Stimulated activated CD4-positive, alpha-beta T cell treated with anti-CD3 and anti-CD28 coated beads, Interleukin-1b, Interleukin-23, amount 100 ng/mL, for 4 hours (primary cell): ENCODE measurements at regions not wholly inside any gene's neighbourhood (a gene's known extent, or its start where the extent isn't known, plus 50 kb on each side); places are given as distances from the start of the nearest gene placed in this dataset.
"Not testable (repeated sequence)": the region's sequence is repeated elsewhere in the genome, so short reads cannot be mapped to it uniquely, and the experiment has no call there.

ENCODE experiments used
- DNase-seq, 2 donors: peaks; one replicate each; pipeline ENCODE4 v3.0.0-alpha.2; 2020; ENCODE audit warnings: low read depth in 2 of 2

DNA sequence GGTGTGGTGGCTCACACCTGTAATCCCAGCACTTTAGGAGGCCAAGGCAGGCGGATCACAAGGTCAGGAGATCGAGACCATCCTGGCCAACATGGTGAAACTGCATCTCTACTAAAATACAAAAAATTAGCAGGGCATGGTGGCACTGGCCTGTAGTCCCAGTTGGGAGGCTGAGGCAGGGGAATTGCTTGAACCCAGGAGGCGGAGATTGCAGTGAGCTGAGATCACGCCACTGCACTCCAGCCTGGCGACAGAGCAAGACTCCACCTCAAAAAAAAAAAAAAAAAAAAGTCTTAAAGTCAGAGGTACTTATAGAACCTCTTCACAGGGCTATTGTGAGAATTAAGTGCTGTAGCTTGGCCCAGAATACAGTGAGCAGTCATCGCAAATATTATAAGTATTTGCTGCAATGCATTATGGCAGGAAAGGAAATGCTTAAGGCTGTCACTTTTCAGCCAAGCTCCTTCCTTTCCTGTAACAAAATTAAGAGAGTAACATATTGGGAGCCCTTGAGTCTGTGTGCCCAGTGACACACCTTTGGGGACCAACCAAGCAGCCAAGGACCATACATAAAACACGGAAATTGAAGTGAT lies 110.9 kb upstream of the HAND1 start:
- not testable (repeated sequence) for DNase-seq

DNA sequence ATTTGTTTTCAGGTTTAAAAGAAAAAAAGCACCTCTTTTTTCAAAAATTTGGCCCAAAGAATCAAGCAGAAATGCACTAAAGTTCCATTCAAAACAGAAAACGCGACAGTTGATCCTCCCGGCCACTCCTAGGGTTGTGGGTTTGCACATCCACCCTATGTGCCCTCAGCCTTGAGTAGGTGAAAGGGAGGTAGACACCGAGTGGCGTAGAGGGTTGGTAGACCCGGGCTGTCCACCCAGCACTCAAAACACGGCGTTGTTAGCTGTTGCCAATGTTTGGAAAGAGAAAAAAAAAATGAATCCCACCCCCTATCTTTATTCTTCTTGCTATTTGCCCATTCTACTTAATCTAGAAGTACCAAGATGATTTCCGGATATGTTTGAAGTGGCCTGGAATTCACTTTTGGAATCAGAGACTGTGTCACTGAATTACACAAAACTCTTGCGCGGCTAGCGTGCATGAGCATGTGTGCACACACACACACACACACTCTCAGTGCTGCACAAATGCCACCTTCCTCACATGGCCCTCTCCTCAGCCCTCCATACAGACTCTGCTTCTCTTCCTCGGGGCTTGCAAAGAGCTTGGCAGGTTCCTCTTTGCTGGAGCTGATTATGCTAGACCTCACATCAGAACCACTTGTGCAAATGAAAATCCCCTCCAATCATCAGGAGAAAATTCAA lies 110.2 kb upstream of the HAND1 start:
- DNase-seq, result no peak

DNA sequence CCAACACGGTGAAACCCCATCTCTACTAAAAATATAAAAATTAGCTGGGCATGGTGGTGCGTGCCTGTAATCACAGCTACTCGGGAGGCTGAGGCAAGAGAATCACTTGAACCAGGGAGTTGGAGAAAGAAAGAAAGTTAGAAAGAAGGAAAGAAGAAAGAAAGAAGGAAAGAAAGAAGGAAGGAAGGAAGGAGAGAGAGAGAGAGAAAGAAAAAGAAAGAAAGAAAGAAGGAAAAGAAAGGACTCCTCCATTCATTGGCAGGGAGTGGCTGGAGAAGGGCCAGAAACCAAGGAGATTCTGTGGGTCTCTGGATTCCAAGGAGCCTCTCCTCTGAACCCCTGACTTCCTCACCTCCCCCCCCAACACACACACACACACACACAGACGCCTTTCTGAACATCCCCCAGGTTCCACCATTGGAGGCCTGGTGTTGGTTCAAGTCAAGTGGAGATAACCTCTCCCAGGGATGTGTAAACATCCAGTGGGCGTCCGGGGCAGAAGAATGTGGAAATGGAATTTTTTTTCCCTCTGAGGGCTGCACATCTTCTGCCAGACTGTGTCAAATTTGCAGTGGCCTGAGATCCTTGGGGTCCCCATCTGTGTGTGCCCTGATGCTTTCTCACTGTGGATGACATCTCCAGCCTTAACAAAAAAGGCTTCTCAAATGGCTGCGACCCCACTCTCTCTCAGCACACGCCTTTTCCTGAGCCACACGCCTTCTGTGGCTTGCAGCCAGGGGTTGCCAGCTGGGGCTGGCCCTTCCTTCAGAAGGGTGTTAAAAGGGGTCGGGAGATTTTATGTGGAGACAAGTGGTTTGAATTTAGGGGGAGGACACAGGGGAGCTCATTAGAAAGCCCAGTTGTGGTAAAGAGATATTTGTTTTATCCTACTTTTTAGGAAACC lies 109.3 kb upstream of the HAND1 start:
- DNase-seq, result no peak

DNA sequence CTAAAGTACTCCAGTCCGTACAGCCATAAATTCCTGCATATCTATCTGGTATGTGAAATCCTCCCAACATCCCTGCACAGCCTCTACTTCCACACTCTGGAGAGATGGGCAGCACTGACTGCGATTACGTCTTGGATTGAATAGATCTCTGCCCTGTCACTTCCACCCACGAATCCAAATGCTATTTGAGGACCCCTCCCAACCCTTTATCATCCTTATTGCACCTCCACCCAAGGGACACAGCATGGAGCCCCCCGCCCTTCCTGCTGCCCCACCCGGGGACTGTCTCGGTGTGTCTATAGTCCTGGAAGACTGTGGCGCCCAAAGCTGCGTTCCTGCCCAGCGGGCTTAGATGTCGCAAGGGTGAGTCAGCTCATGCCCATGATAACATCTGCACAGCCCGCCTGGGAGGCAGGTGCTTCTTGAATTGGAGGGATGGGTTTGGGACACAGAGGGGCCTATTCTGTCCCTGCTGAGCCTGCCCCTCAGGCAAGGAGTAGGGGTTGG lies 105.7 kb upstream of the HAND1 start:
- DNase-seq, result no peak

DNA sequence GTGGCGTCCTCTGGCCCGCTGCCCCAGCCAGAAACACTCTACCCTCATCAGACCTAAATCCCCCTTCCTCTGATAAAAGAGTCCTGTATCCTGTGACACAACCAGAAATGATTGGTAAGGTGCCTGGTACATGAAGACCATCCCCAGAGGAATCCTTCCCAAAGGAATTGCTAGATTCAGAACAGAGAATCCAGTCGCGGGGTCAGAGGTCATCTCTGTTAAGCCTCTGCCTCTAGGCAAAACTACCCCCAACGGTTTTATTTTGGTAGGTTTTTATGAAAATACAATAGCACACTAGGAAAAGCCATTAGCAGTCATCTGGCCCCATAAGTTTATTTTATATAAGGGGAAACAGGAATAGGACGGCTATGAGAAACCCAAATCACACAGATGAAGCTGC lies 102.4 kb upstream of the HAND1 start:
- no peak for DNase-seq

DNA sequence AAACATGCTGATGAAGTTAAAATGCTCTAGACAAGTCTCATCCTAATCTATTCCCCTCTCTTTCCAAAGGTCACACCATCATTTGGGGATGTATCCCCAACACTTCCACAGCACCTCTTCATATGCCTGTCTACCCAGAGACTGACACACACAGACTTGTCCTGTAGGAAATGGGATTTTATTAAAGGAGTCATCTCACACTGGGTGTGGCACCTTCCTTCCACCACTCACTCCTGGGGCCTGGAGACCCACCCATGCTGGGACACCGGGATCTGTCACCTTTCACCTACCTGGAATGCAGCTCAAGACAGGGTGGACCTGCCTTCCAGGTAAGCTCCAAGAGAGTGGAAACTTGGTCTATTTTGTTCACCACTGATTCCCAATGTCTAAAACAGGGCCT lies 99.4 kb upstream of the HAND1 start:
- no peak for DNase-seq

DNA sequence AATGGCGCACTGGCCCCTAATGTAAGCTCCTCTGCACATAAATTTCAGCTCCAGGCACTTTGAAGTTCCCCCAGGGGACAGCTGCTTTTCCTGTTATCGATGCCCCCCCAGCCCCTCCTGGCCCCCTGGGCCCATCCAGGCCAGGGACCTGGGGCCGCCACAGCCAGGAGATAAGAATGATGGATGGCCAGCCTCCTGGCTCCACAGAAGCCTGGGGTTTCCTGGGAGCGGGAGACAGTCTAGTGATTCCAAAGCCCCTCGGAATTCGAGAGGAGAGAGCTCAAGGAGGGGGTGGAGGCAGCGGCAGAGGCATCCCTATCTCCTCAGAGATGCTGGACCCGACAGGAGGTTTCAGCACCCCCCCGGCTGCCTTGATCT lies 98.4 kb upstream of the HAND1 start:
- no peak for DNase-seq

DNA sequence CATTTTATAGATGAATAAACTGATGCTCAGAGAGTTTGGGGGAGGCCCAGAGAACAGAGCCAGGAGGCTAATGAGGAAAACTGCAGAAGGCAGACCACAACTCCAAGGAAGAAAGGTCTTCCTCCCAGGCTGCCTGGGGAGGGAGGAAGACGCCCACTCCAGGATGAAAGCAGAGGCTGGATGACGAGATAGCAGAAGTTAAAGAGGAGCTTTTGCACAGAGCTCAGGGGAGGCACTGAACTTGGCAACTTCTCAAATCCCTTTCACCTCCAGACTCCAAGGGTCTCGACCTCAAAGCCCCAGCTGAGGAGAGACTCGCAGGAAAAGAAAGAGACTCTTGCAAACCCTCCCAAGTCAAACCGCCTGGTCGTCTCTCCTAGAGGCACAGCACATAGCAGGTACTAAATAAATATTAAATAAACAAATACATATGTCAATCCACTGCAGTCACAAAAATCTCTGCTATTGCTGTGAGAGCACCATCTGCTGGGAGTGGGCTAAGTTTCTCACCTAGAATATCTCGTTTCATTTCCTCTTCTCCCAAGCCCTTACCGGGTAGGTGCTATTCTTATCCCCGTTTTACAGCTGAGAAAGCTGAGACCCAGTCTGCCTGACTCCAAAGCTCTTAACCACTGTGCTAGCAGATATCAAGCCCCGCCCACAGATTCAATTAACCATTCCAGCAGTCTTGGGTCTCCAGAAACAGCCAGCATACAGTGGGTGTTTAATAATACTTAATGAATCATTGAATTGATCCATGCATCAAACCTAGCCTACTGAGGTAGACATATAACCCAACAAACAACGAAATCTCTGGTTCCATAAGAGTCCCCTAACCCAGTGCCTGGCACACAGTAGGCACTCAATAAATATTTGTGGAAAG lies 97.8 kb upstream of the HAND1 start:
- DNase-seq, result no peak

DNA sequence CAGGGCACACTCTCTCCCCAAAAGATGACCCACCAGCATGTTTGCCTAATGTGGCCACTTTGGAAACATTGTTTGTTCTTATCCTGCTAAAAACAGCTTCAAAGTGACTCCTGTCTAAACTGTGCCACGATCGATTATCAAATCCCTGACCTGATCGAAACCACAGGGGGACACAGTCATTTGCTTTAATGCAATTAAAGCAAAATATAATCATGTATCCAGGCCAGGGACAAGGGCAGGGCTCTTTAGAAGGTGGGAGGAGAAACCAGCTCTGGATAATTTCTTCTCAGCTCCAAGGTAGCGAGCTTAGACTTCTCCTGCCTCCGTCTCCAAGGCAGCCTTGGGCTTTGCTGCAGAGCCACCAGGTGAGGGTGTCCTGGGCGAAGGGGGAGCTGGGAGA lies 95.0 kb upstream of the HAND1 start:
- no peak for DNase-seq

DNA sequence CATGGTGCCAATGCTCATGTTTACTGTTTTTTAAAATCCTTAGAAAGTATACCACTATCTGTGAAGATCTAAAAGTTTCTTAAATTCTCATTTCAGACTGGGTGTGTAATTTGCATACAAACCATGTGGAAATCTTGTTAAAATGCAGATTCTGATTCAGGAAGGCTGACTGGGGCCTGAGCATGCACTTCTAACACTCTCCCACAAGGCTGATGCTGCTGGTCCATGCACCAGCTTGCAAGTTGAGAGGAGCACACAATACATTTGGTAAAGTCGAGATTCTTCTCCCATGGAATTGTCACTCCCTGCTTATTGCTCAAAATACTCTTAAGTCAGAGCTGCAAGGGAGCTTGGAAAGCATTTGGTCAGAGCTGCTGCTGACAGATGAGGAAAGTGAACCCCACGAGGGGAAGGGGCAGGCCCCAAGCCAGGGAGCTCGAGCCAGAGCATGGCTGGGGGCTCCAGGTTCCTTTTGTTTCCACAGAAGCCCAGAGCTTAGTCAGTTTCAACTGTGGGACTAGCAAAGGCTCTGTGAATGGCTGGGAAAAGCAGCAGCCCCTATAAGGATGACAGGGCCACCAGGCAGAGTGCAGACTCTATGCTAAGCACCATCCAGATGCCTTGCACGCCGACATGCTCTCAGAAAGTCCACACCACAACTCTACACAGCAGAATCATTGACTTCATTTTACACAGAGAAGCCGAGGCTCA lies 93.5 kb upstream of the HAND1 start:
- DNase-seq, result no peak

DNA sequence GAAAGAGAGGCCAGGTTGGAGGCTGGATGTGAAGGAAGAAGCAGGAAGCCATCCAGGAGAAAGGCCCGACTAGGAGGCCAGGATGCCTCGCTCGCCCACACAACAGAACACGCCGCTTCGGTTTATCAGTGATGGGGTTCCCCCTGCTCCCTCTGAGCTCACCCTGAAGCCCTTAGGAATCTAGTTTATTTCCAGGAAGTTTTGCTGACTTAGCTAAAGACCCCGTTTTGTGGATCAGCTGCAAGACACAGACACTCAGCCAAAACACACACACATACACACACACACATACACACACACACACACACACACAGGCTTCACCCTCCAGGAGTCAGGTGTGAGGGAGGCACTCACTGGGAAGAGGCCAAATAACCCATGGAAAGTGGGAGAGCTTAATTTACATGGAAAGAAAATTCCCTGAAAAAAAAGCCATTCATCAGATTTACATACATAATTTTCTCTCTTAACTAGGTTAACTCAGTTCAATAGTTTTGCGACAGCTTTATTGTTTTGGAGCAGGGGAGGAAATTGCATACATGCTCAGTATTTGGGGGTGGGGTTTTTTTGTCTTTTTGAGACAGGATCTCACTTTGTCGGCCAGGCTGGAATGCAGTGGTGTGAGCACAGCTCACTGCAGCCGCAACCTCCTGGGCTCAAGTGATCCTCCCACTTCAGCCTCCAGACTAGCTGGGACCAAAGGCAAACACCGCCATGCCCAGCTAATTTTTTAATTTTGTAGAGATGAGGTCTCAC lies 92.7 kb upstream of the HAND1 start:
- no peak for DNase-seq

DNA sequence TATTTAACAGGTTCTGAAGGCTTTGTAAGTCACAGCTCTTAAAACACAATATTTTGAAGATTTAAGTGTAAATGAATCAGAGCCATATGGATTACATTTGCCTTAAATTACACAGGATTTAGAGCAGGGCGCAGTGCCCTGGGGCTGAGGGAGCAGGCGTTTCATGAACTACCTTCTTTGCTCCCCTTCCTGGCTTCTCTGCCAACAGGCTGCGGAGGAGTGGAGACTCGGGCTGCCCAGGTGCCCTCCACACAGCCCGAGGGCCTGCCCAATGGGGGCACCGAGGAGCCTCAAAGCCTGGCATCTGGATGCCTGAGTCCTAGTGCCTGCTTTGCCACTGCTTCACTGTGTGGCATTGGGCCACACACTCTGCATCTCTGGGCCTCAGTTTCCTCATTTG lies 90.6 kb upstream of the HAND1 start:
- DNase-seq, result no peak

DNA sequence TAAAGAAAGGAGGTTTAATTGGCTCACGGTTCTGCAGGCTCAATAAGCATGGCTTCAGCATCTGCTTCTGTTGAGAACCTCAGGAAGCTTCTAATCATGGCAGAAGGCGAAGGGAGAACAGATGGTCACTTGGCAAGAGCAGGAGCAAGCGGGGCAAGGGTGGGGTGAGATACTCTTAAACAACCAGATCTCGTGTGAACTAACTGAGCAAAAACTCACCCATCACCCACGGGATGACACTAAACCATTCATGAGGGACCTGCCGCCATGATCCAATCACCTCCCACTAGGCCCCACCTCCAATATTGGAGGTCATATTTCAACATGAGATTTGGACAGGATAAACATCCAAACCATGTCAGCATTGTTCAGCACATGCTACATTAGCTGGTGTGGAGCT lies 89.1 kb upstream of the HAND1 start:
- DNase-seq, result no peak

DNA sequence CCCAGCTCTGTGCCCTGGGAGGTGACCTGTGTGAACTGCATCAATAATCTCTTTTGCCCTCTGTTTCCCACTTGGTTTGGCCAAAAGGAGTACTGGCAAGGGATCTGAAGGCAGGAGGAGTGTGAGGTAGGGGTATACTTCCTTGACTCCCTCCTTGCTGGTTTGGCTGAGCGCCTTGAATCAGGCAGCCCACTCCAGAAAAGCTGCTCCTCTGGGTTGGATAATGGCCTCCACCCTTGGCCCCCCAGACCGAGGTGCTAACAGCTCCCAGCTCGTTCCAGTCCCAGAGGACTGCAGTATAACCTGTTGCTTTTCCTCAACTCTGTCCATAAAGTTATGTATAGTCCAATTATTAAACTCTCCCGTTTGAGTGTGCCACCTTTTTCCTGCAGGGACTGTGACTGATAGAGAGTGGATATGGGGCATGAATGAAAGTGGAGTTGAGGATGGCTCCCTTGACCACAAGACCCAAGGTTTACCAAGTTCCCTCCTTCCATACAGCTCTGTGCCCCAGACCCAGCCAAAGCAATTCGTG lies 88.2 kb upstream of the HAND1 start:
- DNase-seq, result no peak

DNA sequence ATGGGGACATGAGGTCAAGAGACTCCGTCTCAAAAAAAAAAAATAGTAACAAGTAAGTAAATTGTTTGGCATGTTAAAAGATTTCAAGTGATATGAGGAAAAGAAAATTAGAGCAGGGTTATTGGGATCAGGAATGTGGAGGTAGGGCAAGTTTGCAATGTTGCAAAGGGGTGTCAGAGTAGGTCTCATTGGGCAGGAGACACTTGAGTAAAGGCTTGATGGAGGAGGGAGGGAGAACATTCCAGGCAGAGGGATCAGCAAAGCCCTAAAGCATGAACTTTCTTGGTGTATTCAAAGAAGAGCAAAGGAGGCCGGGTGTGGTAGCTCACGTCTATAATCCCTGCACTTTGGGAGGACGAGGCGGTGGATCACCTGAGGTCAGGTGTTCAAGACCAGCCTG lies 87.1 kb upstream of the HAND1 start:
- no peak for DNase-seq

DNA sequence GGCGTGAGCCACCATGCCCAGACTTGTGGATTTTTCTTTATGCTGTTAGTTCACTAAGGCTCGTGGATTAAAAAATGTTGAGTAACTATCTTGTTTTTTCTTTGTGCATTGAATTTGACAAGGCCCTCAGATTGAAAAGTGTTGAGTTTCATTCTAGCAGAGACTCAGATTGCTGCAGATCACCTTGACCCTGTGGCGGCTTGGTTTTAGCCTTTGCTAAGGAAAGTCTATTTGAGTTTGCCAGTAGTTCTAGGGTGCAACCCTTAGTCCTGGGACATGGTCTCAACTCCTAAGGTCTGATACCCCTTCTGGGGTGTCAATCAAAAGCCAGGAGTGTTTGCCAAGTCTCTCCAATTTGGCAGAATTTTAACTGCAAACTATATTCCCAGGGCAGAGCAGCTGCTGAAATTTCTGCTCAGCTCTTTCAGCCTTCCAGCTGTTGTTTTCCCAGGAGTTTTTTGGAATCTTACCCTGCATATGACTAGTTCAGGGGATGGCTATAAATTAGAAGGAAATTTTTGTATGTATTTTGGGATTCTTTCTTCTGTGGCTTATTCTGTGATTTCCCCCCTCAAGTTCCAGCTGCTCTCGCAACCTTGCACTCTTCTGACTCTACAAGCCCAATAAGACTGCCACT lies 84.3 kb upstream of the HAND1 start:
- DNase-seq, result no peak

DNA sequence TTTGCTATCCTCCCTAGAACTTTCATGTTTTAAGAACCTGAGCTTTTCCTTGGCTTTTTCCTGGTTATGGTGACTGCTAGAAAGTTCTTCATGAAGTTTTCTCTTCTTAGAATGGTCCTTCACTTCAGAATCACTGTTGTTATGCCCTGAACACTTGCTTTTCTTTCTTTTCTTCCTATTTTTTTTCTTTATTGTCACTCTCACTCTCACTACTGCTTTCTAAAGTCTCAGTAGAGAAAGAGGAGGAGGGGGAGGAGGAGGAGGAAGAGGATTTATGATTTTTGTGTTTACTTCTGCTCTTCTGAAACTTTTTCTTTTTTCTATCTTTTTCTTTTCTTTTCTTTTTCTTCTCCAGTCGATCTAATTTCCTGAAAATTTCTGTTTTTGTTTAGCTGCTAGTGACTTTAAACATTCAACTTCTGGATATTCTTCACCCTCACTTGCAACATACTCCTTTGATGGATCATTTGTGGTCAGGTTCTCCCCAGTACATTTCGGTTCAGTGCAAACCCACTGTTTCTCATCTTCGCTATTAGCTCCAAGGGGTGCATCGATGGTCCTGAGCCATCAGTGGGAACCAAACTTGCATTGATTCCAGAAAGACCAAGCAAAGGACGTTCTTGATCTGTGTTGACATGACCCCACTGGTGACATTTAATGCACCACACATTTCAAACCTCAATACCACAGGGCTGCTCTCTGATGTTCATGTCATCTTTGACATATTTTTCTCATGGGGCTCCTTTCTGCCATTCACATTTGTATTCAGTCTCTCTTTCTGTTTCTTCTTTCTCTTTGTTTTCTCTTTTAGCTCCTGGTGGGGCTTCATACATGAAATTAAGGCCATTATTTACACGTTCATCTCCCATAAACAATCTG lies 81.6 kb upstream of the HAND1 start:
- DNase-seq, result no peak

DNA sequence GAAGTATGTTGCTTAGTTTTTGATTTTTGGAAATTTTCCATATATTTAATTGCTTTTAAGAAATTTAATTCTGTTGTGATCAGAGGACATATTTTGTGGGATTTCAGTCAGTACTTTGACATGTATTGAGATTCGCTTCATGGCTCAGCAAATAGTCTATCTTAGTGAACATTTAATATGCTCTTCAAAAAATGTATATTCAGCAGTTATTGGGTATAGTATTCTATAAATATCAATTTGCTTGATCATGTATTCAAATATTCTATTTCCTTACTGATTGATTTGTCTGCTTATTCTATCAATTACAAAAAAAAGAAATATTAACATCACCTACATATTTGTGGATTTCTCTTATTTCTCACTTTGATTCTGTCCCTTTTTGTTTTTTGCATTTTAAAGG lies 79.5 kb upstream of the HAND1 start:
- no peak for DNase-seq

DNA sequence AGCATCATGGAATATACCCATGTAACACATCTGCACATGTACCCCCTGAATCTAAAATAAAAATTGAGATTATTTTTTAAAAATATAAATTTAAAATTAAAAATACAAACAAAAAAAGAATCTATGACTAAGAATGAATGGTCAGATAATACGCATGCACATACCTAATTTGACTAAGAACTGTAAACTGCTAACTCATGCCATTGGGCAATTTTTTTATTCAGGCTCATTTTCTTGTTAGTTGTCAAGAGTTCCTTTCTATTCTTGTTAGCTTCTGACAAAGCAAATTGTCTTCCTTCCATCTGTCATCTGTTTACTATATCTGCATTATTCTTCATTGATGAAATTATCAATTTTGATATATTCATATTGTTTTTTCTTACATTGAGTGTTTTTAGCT lies 69.5 kb upstream of the HAND1 start:
- DNase-seq, result no peak
